ENCODE measurements at regions not wholly inside any gene's neighbourhood (a gene's known extent, or its start where the extent isn't known, plus 50 kb on each side); places are given as distances from the start of the nearest gene placed in this dataset.

DNA sequence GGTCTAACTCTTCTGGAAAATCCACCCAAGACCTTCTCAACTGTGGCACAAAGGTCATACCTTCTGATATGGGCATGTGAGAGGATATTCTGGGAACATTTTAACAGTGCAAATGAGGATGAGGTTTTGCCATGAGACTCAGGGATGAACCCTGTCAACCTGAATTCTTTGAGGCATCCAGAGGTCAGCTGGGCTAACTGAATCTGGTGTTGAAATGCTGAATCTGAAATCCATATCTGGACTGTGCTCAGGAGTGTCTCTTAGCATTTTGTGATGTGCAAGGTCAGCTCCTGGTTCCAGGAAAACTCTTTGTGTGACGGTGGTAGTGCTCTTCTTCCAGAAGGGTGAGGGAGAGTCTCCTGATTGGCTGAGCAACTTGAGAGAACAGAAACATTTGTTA, 276.0 kb upstream of the SALL1 start:
- TF ChIP-seq ELK1 (IDR thresholded peaks at IDR 0.05; ENCODE audit: borderline replicate concordance, low read depth, low read length) (no peak), POLR2A (IDR thresholded peaks at IDR 0.05; ENCODE audit: low read depth, low read length) (no peak), SMC3 (IDR thresholded peaks at IDR 0.05; ENCODE audit: low read depth, low read length) (no peak), MXI1 (IDR thresholded peaks at IDR 0.05; ENCODE audit: borderline replicate concordance, low read depth, low read length) (no peak), RFX5 (IDR thresholded peaks at IDR 0.05; ENCODE audit: low read depth, low read length) (no peak), CEBPB (IDR thresholded peaks at IDR 0.05; ENCODE audit: low read depth, low read length) (no peak)
- TF ChIP-seq, protein P1, sequence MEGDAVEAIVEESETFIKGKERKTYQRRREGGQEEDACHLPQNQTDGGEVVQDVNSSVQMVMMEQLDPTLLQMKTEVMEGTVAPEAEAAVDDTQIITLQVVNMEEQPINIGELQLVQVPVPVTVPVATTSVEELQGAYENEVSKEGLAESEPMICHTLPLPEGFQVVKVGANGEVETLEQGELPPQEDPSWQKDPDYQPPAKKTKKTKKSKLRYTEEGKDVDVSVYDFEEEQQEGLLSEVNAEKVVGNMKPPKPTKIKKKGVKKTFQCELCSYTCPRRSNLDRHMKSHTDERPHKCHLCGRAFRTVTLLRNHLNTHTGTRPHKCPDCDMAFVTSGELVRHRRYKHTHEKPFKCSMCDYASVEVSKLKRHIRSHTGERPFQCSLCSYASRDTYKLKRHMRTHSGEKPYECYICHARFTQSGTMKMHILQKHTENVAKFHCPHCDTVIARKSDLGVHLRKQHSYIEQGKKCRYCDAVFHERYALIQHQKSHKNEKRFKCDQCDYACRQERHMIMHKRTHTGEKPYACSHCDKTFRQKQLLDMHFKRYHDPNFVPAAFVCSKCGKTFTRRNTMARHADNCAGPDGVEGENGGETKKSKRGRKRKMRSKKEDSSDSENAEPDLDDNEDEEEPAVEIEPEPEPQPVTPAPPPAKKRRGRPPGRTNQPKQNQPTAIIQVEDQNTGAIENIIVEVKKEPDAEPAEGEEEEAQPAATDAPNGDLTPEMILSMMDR (conservative IDR thresholded peaks at IDR 0.05; ENCODE audit: low read depth, low read length), result no peak

Measured in IMR-90 (cell line).